H9 (cell line): ENCODE measurements at regions not wholly inside any gene's neighbourhood (a gene's known extent, or its start where the extent isn't known, plus 50 kb on each side); places are given as distances from the start of the nearest gene placed in this dataset.

Source experiments
- DNase-seq: peaks from one replicate; pipeline ENCODE4 v3.0.0-alpha.2; 2017
- H2AFZ ChIP-seq: one replicate; pipeline ENCODE4 v1.6.1; 2013; ENCODE audit warnings: mild to moderate bottlenecking, low read length, control low read depth, moderate library complexity
- H2AK5ac ChIP-seq: 2 replicates; pipeline ENCODE4 v1.6.1; 2013; ENCODE audit warnings: low read length, control low read depth, mixed read lengths; ENCODE audit not compliant: insufficient read length
- H2BK120ac ChIP-seq: one replicate; pipeline ENCODE4 v1.6.1; 2013; ENCODE audit warnings: low read depth, mild to moderate bottlenecking, low read length, control low read depth, inconsistent platforms; ENCODE audit not compliant: poor library complexity, severe bottlenecking
- H2BK12ac ChIP-seq: 2 replicates; pipeline ENCODE4 v1.6.1; 2013; ENCODE audit warnings: low read length, control low read depth, mixed read lengths, low read depth; ENCODE audit not compliant: insufficient read length
- H2BK15ac ChIP-seq: 2 replicates; pipeline ENCODE4 v1.6.1; 2013; ENCODE audit warnings: low read depth, low read length, control low read depth
- H2BK20ac ChIP-seq: one replicate; pipeline ENCODE4 v1.6.1; 2013; ENCODE audit warnings: low read depth, mild to moderate bottlenecking, low read length, control low read depth, inconsistent platforms; ENCODE audit not compliant: poor library complexity, severe bottlenecking
- H2BK5ac ChIP-seq: 2 replicates; pipeline ENCODE4 v1.6.1; 2013; ENCODE audit warnings: low read length, control low read depth, mixed read lengths; ENCODE audit not compliant: insufficient read length
- H3K14ac ChIP-seq: 2 replicates; pipeline ENCODE4 v1.6.1; 2013; ENCODE audit warnings: low read length, control low read depth; ENCODE audit not compliant: insufficient read depth
- H3K18ac ChIP-seq: 2 replicates; pipeline ENCODE4 v1.6.1; 2013; ENCODE audit warnings: low read depth, mild to moderate bottlenecking, mixed read lengths, low read length, control low read depth; ENCODE audit not compliant: insufficient read length
- H3K23ac ChIP-seq: 2 replicates; pipeline ENCODE4 v1.6.1; 2013; ENCODE audit warnings: low read length, control low read depth, mixed read lengths, low read depth; ENCODE audit not compliant: insufficient read length
- H3K23me2 ChIP-seq: 2 replicates; pipeline ENCODE4 v1.6.1; 2013; ENCODE audit warnings: low read depth, mild to moderate bottlenecking, mixed read lengths, low read length, control low read depth; ENCODE audit not compliant: insufficient read length, poor library complexity, severe bottlenecking
- H3K27ac ChIP-seq: 2 replicates; pipeline ENCODE4 v1.5.1; 2013; ENCODE audit warnings: low read length, control low read depth, mixed read lengths, low read depth; ENCODE audit not compliant: insufficient read length
- H3K27me3 ChIP-seq: 2 replicates; pipeline ENCODE4 v1.6.1; 2013; ENCODE audit warnings: low read length, control low read depth, inconsistent platforms; ENCODE audit not compliant: insufficient read depth
- H3K4ac ChIP-seq: 2 replicates; pipeline ENCODE4 v1.6.1; 2013; ENCODE audit warnings: low read depth, mild to moderate bottlenecking, control low read depth, inconsistent platforms, low read length, moderate library complexity
- H3K4me1 ChIP-seq: 2 replicates; pipeline ENCODE4 v1.6.1; 2013; ENCODE audit warnings: low read length, control low read depth, inconsistent platforms; ENCODE audit not compliant: insufficient read depth
- H3K4me2 ChIP-seq: 2 replicates; pipeline ENCODE4 v1.6.1; 2013; ENCODE audit warnings: low read length, control low read depth, mixed read lengths; ENCODE audit not compliant: insufficient read length, insufficient read depth
- H3K56ac ChIP-seq: 2 replicates; pipeline ENCODE4 v1.6.1; 2013; ENCODE audit warnings: low read depth, mild to moderate bottlenecking, mixed read lengths, low read length, control low read depth; ENCODE audit not compliant: insufficient read length
- H3K79me1 ChIP-seq: 2 replicates; pipeline ENCODE4 v1.6.1; 2013; ENCODE audit warnings: low read depth, mild to moderate bottlenecking, moderate library complexity, low read length, control low read depth, inconsistent platforms; ENCODE audit not compliant: insufficient read depth, poor library complexity, severe bottlenecking
- H3K79me2 ChIP-seq: 2 replicates; pipeline ENCODE4 v1.6.1; 2013; ENCODE audit warnings: low read length, control low read depth, inconsistent platforms; ENCODE audit not compliant: insufficient read depth
- H3K9ac ChIP-seq: 2 replicates; pipeline ENCODE4 v1.6.1; 2013; ENCODE audit warnings: low read length, control low read depth, mixed read lengths; ENCODE audit not compliant: insufficient read length; ENCODE audit errors: extremely low read depth
- H3K9me3 ChIP-seq: one replicate; pipeline ENCODE4 v1.6.1; 2013; ENCODE audit warnings: low read depth, low read length, inconsistent platforms; ENCODE audit not compliant: control insufficient read depth
- H3T11ph ChIP-seq: one replicate; pipeline ENCODE4 v1.6.1; 2013; ENCODE audit warnings: mild to moderate bottlenecking, low read length, control low read depth, inconsistent platforms
- H4K20me1 ChIP-seq: one replicate; pipeline ENCODE4 v1.6.1; 2013; ENCODE audit not compliant: control insufficient read depth, insufficient read length, insufficient read depth
- H4K5ac ChIP-seq: 2 replicates; pipeline ENCODE4 v1.6.1; 2013; ENCODE audit warnings: low read depth, mild to moderate bottlenecking, mixed read lengths, low read length, control low read depth; ENCODE audit not compliant: insufficient read length
- H4K8ac ChIP-seq: replicated peaks from 2 replicates; pipeline ENCODE4 v1.6.1; 2013; ENCODE audit warnings: low read length, control low read depth, mixed read lengths, low read depth; ENCODE audit not compliant: insufficient read length
- H4K91ac ChIP-seq: 2 replicates; pipeline ENCODE4 v1.6.1; 2013; ENCODE audit warnings: low read depth, mild to moderate bottlenecking, moderate library complexity, mixed read lengths, low read length, control low read depth; ENCODE audit not compliant: insufficient read length
- H3K27ac Mint-ChIP-seq, 3 experiments: 2 replicates in 2 of 3; 3 replicates in 1 of 3; pipeline ENCODE4 v1.8.0; 2020 to 2021; ENCODE audit warnings: mixed read lengths in 3 of 3, mild to moderate bottlenecking in 1 of 3, moderate library complexity in 1 of 3
- H3K27me3 Mint-ChIP-seq: 2 replicates; pipeline ENCODE4 v1.8.0; 2021; ENCODE audit warnings: low read depth, mild to moderate bottlenecking, moderate library complexity, mixed read lengths
- H3K36me3 Mint-ChIP-seq, 3 experiments: 2 replicates in 2 of 3; 3 replicates in 1 of 3; pipeline ENCODE4 v1.8.0; 2020 to 2021; ENCODE audit warnings: low read depth in 3 of 3, mixed read lengths in 3 of 3; ENCODE audit not compliant: insufficient read depth in 1 of 3
- H3K4me1 Mint-ChIP-seq, 2 experiments: 2 replicates each; pipeline ENCODE4 v1.8.0; 2020; ENCODE audit warnings: mixed read lengths in 2 of 2
- H3K4me3 Mint-ChIP-seq, 2 experiments: 2 replicates in 1 of 2; 3 replicates in 1 of 2; pipeline ENCODE4 v1.8.0; 2020 to 2021; ENCODE audit warnings: mild to moderate bottlenecking in 2 of 2, mixed read lengths in 2 of 2, moderate library complexity in 1 of 2
- H3K9me3 Mint-ChIP-seq, 2 experiments: 2 replicates in 1 of 2; 3 replicates in 1 of 2; pipeline ENCODE4 v1.8.0; 2020; ENCODE audit warnings: mild to moderate bottlenecking in 2 of 2, mixed read lengths in 2 of 2, moderate library complexity in 1 of 2
- CTCF ChIP-seq: fragments of 200-600 bp; sonication (generic); conservative IDR thresholded peaks from 3 replicates; pipeline ENCODE4 v1.8.0; 2021; ENCODE audit warnings: antibody characterized with exemption, mild to moderate bottlenecking
- WGBS: extraction: QIAGEN DNeasy Blood & Tissue Kit; methylation state at CpG from one replicate; pipeline ENCODE4 v1.1.7; 2013; ENCODE audit warnings: missing lambda C conversion rate, low lambda C conversion rate, mixed read lengths; ENCODE audit not compliant: insufficient read length; ENCODE audit errors: extremely low coverage; 5-methylcytosine and 5-hydroxymethylcytosine counted together

DNA sequence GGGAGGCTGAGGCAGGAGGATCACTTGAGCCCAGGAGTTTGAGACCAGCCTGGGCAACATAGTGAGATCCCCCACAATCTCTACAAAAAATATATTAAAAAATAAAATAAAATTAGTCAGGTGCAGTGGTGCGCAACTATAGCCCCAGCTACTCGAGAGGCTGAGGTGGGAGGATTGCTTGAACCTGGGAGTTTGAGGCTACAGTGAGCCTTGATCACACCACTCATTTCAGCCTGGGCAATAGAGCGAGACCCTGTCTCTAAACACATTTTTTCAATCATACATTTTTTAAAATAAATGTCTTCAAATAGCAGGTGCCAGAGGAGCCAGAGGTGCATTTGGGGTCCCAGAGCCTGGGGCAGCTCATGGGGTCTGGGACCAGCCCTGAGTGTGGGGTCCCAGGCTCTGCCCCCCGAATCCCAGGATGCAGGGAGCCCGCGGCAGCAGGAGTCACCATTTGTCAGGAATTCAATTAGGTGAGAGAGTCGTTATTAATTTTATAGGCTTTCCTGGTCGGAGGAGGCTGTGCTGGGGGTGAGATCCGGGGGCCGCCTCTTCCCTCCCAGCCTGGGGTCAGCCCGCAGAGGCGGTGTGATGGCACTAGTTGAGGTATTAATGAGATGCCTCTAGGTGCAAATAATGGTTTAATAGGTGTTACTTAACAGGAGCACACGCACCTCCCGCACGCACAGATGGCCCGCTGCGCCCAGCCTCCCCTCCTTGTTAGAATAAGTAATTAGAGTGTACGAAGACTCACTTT lies 78.3 kb downstream of the MICALL2 start:
- Histone ChIP-seq H3K4ac (no peak overlapping the region), H3K27me3 (no peaks in the 10 kb centered on the region), H3K9me3 (no peaks in the 10 kb centered on the region), H4K5ac (no peak overlapping the region), H3K18ac (no peak overlapping the region), H4K8ac (no peak overlapping the region), H2BK12ac (no peak overlapping the region), H3K23ac (no peak overlapping the region), H3K79me1 (no peaks in the 10 kb centered on the region), H3K79me2 (no peaks in the 10 kb centered on the region), H2BK15ac (no peak overlapping the region), H2BK5ac (no peak overlapping the region), H3K4me1 (no peaks in the 10 kb centered on the region), H3T11ph (no peak overlapping the region), H3K27ac (no peak overlapping the region), H2BK120ac (no peak overlapping the region), H3K4me2 (no peak overlapping the region), H4K91ac (no peak overlapping the region), H2AFZ (no peak overlapping the region), H3K14ac (no peak overlapping the region), H2AK5ac (no peak overlapping the region), H3K9ac (no peak overlapping the region), H3K23me2 (no peaks in the 10 kb centered on the region), H3K56ac (no peak overlapping the region), H4K20me1 (no peaks in the 10 kb centered on the region), H2BK20ac (no peak overlapping the region)
- no peak for TF ChIP-seq CTCF
- WGBS, result no CpG with 5 or more reads among the region's 18 CpGs
- Mint-ChIP-seq H3K36me3 (no peaks in the 10 kb centered on the region), H3K27ac (no peak overlapping the region), H3K4me1 (no peaks in the 10 kb centered on the region), H3K9me3 (no peaks in the 10 kb centered on the region), H3K27me3 (peaks cover 31% of the 10 kb centered on the region), H3K4me3 (no peak overlapping the region)
- DNase-seq, result no peak
